ENCODE measurements at regions not wholly inside any gene's neighbourhood (a gene's known extent, or its start where the extent isn't known, plus 50 kb on each side); places are given as distances from the start of the nearest gene placed in this dataset.
"Not testable (repeated sequence)": the region's sequence is repeated elsewhere in the genome, so short reads cannot be mapped to it uniquely, and the experiment has no call there.

- no peak overlapping the region for H3K4me3 ChIP-seq (ENCODE audit: low read depth, low read length)
- no peak for TF ChIP-seq CTCF (IDR thresholded peaks at IDR 0.05; ENCODE audit: low read depth, low read length)
These were observed 114.5 kb downstream of the TMEM130 start for GRCh38 chr7:98755138-98755898.

- H3K4me3 ChIP-seq (ENCODE audit: low read depth, low read length), result no peak overlapping the region
- no peak for TF ChIP-seq CTCF (IDR thresholded peaks at IDR 0.05; ENCODE audit: low read depth, low read length)
These were observed 111.7 kb downstream of the TMEM130 start for GRCh38 chr7:98758157-98758556.

- no peak overlapping the region for H3K4me3 ChIP-seq (ENCODE audit: low read depth, low read length)
- TF ChIP-seq CTCF (IDR thresholded peaks at IDR 0.05; ENCODE audit: low read depth, low read length), result no peak
These were observed 109.6 kb downstream of the TMEM130 start for GRCh38 chr7:98760201-98760651.

GRCh38 chr7:98761225-98761624 lies 108.6 kb downstream of the TMEM130 start:
- no peak for TF ChIP-seq CTCF (IDR thresholded peaks at IDR 0.05; ENCODE audit: low read depth, low read length)
- no peak overlapping the region for H3K4me3 ChIP-seq (ENCODE audit: low read depth, low read length)

- H3K4me3 ChIP-seq (ENCODE audit: low read depth, low read length), result no peak overlapping the region
- TF ChIP-seq CTCF (IDR thresholded peaks at IDR 0.05; ENCODE audit: low read depth, low read length), result no peak
These were observed 107.2 kb downstream of the TMEM130 start for GRCh38 chr7:98762620-98763019.

GRCh38 chr7:98763441-98763840 lies 106.4 kb downstream of the TMEM130 start:
- H3K4me3 ChIP-seq (ENCODE audit: low read depth, low read length), result no peak overlapping the region
- no peak for TF ChIP-seq CTCF (IDR thresholded peaks at IDR 0.05; ENCODE audit: low read depth, low read length)

- no peak overlapping the region for H3K4me3 ChIP-seq (ENCODE audit: low read depth, low read length)
- no peak for TF ChIP-seq CTCF (IDR thresholded peaks at IDR 0.05; ENCODE audit: low read depth, low read length)
These were observed 104.9 kb downstream of the TMEM130 start for GRCh38 chr7:98764946-98765345.

- not testable (repeated sequence) for H3K4me3 ChIP-seq (ENCODE audit: low read depth, low read length)
These were observed 99.7 kb downstream of the TMEM130 start for GRCh38 chr7:98770085-98770484.

All from WI38 (cell line).